Tongue (tissue), 1 donor: ENCODE measurements at regions not wholly inside any gene's neighbourhood (a gene's known extent, or its start where the extent isn't known, plus 50 kb on each side); places are given as distances from the start of the nearest gene placed in this dataset.

Experiments used
- DNase-seq: peaks from one replicate; pipeline ENCODE4 v3.0.0-alpha.2; 2015

DNA sequence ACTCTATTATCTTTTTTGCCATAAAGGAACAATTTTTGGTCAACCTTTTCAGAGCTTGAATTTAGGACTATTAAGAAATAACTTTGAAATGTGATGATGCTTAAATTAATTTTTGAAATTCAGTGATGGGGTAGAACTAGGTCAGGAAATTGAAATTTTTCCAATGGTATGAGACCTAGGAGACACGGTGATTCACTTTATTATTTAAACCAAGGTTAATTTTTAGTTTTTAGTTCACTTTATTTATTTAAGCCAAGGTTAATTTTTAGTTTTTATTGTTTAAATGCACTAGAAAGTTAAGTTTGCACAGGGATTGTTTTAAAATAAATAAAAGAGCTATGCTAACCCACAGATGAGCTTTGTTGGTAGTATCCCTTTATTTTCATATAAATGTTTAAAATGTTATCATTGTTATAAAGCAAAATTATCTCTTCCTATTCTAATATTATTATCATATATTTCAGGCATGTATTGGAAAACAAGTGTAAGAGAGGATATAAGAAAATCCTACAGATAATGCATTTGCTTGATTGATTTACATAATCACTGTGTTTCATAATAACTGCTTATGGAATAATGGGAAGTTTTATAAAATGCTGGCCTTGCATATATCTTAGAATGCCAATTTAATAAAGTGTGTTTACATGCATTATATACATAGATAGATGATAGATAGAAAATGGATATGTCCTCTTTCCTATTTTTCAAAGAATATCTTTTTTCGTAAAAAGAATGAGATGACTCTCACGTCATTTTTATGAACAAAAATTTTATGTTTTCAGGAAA, 163.6 kb downstream of the HGF start:
- DNase-seq: no peak

GRCh38 chr7:81605493-81605892, 164.4 kb downstream of the HGF start:
- no peak for DNase-seq

GRCh38 chr7:81604808-81605174, 165.1 kb downstream of the HGF start:
- DNase-seq: no peak

GRCh38 chr7:81604075-81604807, 165.6 kb downstream of the HGF start:
- DNase-seq: no peak

- DNase-seq: no peak
These were observed 169.2 kb downstream of the HGF start for GRCh38 chr7:81600608-81601007.

DNA sequence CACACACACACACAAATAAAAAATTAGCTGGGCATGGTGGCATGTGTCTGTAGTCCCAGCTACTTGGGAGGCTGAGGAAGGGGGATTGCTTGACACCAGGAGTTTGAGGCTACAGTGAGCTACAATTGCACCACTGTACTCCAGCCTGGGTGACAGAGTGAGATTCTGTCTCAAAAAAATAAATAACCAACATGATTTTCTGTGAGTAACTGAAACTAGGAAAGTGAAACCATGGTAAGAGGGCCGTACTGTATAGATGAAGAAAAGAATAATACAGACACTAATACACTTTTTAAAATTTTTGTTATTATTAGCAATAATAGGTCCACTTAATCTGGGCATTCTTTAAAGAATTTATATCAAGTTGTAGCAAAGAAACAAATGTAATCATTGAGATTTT, 170.9 kb downstream of the HGF start:
- no peak for DNase-seq

- DNase-seq: no peak
These were observed 175.1 kb downstream of the HGF start for GRCh38 chr7:81594767-81595166.

DNA sequence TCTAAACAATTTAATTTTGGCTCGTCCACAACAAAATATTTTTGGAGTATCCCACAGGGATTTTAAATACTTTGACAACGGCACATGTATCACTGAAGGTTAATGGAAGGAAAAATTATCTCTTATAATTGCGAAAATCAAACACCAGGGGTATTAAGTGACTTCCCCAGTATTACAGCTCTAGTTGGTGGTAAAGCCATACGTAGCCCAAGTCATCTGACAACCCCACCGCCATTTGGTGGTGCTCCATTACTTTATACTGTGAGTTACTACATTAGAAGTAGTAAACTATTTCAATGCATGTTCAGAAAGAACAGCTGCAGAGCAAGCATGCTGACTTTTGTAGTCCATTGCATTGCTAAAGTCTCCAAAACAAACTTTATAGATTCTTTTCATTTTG, 179.7 kb downstream of the HGF start:
- peak; percentile 37 for DNase-seq

GRCh38 chr7:81584667-81585066, 185.2 kb downstream of the HGF start:
- DNase-seq: no peak

GRCh38 chr7:81583882-81584533, 185.8 kb downstream of the HGF start:
- DNase-seq: no peak

GRCh38 chr7:81583090-81583489, 186.8 kb downstream of the HGF start:
- no peak for DNase-seq

- no peak for DNase-seq
These were observed 192.1 kb downstream of the HGF start for GRCh38 chr7:81577642-81578340.

DNA sequence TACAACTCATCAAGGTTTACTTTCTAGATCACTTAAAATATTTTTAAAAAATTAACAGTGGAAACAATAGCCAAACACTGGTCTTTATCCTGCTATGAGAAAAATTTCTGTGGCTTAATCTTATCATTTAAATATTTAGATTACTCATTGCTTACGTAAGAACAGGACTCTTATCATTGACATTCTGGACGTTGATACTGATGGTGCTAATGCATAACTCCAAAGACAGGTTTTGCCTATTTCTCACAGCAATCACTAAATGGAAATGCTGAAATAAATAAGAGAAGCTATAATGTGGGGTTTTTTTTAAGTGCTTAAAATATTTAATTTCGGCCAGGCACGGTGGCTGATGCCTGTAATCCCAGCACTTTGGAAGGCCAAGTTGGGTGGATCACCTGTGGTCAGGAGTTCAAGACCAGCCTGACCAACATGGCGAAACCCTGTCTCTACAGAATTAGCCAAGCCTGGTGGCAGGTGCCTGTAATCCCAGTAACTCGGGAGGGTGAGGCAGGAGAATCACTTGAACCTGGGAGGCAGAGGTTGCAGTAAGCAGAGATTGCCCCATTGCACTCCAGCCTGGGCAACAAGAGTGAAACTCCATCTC, 195.0 kb downstream of the HGF start:
- DNase-seq: no peak

DNA sequence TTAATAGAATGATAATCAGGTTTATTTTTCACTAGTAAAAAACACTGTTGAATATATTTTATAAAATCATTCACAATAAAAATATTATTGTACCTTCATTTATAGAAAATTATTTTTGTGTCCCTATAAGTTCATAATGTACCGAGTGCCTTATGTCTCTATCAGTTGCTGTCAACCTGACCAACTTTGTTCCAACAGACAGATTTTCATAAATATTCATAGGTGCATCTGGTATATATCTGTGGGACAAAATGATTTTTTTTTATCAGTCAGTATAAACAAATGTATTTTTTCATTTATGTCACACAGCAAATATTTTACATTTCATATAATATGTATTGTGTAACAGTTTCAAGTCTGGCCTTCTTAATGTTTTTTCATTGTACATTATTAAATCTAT, 195.9 kb downstream of the HGF start:
- DNase-seq: no peak

GRCh38 chr7:81573128-81573527, 196.7 kb downstream of the HGF start:
- no peak for DNase-seq

GRCh38 chr7:81562581-81562980, 207.3 kb downstream of the HGF start:
- DNase-seq: no peak

- DNase-seq: no peak
These were observed 209.1 kb downstream of the HGF start for GRCh38 chr7:81560708-81561107.

GRCh38 chr7:81549484-81550016, 220.3 kb downstream of the HGF start:
- no peak for DNase-seq

DNA sequence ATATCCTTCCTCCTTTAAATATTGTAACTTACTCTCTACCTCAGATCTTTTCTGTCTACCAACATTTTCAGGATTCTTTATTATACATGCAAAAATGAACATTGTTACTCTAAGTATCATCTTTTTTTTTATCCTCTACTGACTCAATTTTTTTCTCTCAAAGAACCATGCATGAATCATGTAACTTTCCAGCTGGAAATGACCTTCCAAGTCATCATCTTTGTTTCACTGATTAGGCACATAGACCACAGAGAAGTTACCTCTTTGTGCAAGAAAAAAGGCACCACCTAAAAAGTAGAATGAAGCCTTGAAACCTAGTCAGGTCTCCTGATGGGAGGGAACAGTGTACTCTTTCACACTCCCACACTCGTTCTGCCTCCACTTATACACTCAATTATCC, 234.9 kb downstream of the HGF start:
- no peak for DNase-seq

- no peak for DNase-seq
These were observed 235.4 kb downstream of the HGF start for GRCh38 chr7:81534446-81534845.

DNA sequence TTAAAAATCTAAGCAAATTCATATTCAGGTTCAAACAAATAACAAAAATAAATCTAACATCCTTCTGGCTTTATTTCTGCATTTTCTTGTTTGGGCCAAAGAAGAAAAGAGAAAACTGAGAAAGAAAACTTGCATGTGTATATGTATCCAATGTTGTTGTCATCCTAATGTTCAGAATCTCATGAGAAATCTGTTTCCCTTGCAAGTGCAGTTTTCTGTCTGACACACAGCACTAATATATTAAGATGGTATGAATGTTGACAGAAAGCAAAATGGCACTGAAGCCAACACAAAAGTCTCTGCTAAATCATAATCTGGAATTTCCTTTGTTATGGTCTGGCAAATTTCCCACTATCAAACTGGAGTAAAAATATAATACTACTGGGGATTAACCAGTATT, 235.9 kb downstream of the HGF start:
- DNase-seq: no peak

DNA sequence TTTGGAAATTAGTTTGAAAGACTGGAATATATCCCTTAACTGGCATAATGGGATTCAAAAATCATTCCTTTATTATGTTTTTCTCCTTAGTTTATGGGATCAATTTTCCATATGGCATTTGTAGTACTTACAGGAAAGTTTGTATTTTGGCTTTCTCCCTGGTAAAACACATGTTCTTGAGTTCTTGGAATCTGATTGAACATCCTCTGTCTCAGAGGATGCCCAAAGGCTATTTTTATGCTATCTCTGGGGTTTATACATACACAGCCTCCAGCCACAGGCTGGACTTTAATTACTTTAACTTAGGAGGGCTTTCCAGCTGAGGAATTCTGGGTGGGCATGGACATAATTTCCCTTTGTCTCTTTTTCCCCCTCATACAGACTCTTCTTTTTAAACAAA, 236.4 kb downstream of the HGF start:
- peak; percentile 4 for DNase-seq
